ENCODE measurements at regions not wholly inside any gene's neighbourhood (a gene's known extent, or its start where the extent isn't known, plus 50 kb on each side); places are given as distances from the start of the nearest gene placed in this dataset.

- Histone ChIP-seq H3K4me1 (no peaks in the 10 kb centered on the region), H3K27ac (no peak overlapping the region), H3K4me3 (no peak overlapping the region), H3K27me3 (peaks cover 0 to 16% (median 0%) of the 10 kb centered on the region in 7 donors), H3K9me3 (peaks cover 0 to 9% (median 5%) of the 10 kb centered on the region in 11 donors), H3K36me3 (no peaks in the 10 kb centered on the region)
- intact Hi-C loops (cut with DNase I), result loop anchor here in 1 of 10 donors (10.0 kb wide), 1 partner anchor 1097 kb away; no protein-coding TSS in a partner anchor
- WGBS, 2 donors, result 69 to 76% methylated on average over 16 of the region's 16 CpGs
- TF ChIP-seq CTCF (IDR thresholded peaks at IDR 0.05), result no peak
- ATAC-seq (no peak), DNase-seq (no peak)
These were observed 321.6 kb downstream of the PTPRU start for GRCh38 chr1:29557701-29558600.

GRCh38 chr1:29557066-29557465, 320.7 kb downstream of the PTPRU start:
- H3K27me3 ChIP-seq, result peaks cover 0 to 16% (median 0%) of the 10 kb centered on the region in 7 donors
- WGBS, 2 donors, result 58 to 60% methylated on average over 5 of the region's 5 CpGs
- intact Hi-C loops (cut with DNase I), result loop anchor here in 1 of 10 donors (10.0 kb wide), 1 partner anchor 1098 kb away; no protein-coding TSS in a partner anchor
- ATAC-seq, result no peak
- no peaks in the 10 kb centered on the region for H3K9me3 ChIP-seq
- no peak for TF ChIP-seq CTCF (IDR thresholded peaks at IDR 0.05)
- H3K27ac ChIP-seq, result no peak overlapping the region
- H3K4me1 ChIP-seq, result no peaks in the 10 kb centered on the region
- no peak for DNase-seq
- no peaks in the 10 kb centered on the region for H3K36me3 ChIP-seq
- H3K4me3 ChIP-seq, result no peak overlapping the region

- H3K36me3 ChIP-seq, result no peaks in the 10 kb centered on the region
- no peak overlapping the region for H3K27ac ChIP-seq
- intact Hi-C loops (cut with DNase I), result loop anchor here in 2 of 10 donors (1.0 to 10.0 kb wide), 2 partner anchors 24 to 1098 kb away; no protein-coding TSS in a partner anchor
- ATAC-seq (no peak), DNase-seq (no peak)
- no peaks in the 10 kb centered on the region for H3K4me1 ChIP-seq
- 56 to 76% methylated on average over 4 of the region's 4 CpGs for WGBS, 2 donors
- no peaks in the 10 kb centered on the region for H3K9me3 ChIP-seq
- H3K4me3 ChIP-seq, result no peak overlapping the region
- peaks cover 0 to 16% (median 0%) of the 10 kb centered on the region in 7 donors for H3K27me3 ChIP-seq
- TF ChIP-seq CTCF (IDR thresholded peaks at IDR 0.05), result no peak
These were observed 320.3 kb downstream of the PTPRU start for GRCh38 chr1:29556657-29557056.

GRCh38 chr1:29555043-29555620, 318.8 kb downstream of the PTPRU start:
- no peak overlapping the region for H3K4me3 ChIP-seq
- H3K9me3 ChIP-seq, result no peaks in the 10 kb centered on the region
- H3K27me3 ChIP-seq, result peaks cover 0 to 23% (median 5%) of the 10 kb centered on the region in 7 donors
- no peak for ATAC-seq
- intact Hi-C loops (cut with DNase I), result loop anchor here in 2 of 10 donors (2.0 to 10.0 kb wide), 2 partner anchors 1100 kb away; no protein-coding TSS in a partner anchor
- no peaks in the 10 kb centered on the region for H3K36me3 ChIP-seq
- no peak for TF ChIP-seq CTCF (IDR thresholded peaks at IDR 0.05)
- H3K27ac ChIP-seq, result no peak overlapping the region
- no peaks in the 10 kb centered on the region for H3K4me1 ChIP-seq
- no peak for DNase-seq
- WGBS, 2 donors, result 83 to 85% methylated on average over 10 of the region's 10 CpGs

Measured in heart right ventricle (tissue), 16 donors.